K562 (cell line): ENCODE measurements at regions not wholly inside any gene's neighbourhood (a gene's known extent, or its start where the extent isn't known, plus 50 kb on each side); places are given as distances from the start of the nearest gene placed in this dataset.

Experiments
- ATAC-seq: fragments of 200-7000 bp; cut with Tn5 transposase; 3 replicates; pipeline ENCODE4 v1.9.1; 2020; ENCODE audit warnings: moderate library complexity
- BruUV-seq: library from RNA; stranded (reverse); fragments of 400-500 nt; replicated peaks from 2 replicates; lab custom pipeline; 2021; lab: Mats Ljungman, UMichigan
- CTCF ChIA-PET: fragments of 300-600 bp; formaldehyde crosslinking; extraction: SDS; loops from one replicate; lab custom pipeline; 2021; ENCODE audit warnings: low intra/inter-chr PET ratio; lab: Yijun Ruan, JAX
- POLR2A ChIA-PET: fragments of 300-600, 350-650 bp; sonication (Branson Sonifier 250); formaldehyde crosslinking; extraction: SDS; loops from one replicate; lab custom pipeline; 2021; ENCODE audit warnings: antibody characterized with exemption, inconsistent platforms; lab: Yijun Ruan, JAX
- DNase-seq, 4 experiments: peaks; one replicate each; pipeline versions ENCODE4 v3.0.0 to v3.0.0-alpha.2; 2011 to 2018; ENCODE audit warnings: low spot score in 3 of 4, mixed read lengths in 3 of 4; ENCODE audit errors: extremely low read depth in 1 of 4
- FAIRE-seq: peaks from 2 replicates; lab custom pipeline; 2011; peaks lifted over from hg19 to GRCh38; lab: Jason Lieb, UNC
- H2AFZ ChIP-seq: 2 replicates; pipeline ENCODE4 v1.6.0; 2011; ENCODE audit warnings: low read depth, low read length, control low read depth, inconsistent platforms
- H3K27ac ChIP-seq: fragments of 200-600 bp; 3 replicates; pipeline ENCODE4 v1.8.0; 2011; ENCODE audit warnings: low read depth, mild to moderate bottlenecking, control low read depth, inconsistent platforms, low read length, moderate library complexity, mixed read lengths; ENCODE audit errors: extremely low read depth
- H3K27me3 ChIP-seq, 2 experiments: fragments of 300-600 bp in 1 of 2; 2 replicates in 1 of 2; 3 replicates in 1 of 2; pipeline versions ENCODE4 v1.6.0 to v1.8.0; 2011; ENCODE audit warnings: inconsistent platforms in 2 of 2, low read length in 2 of 2, mild to moderate bottlenecking in 1 of 2, mixed read lengths in 1 of 2, moderate library complexity in 1 of 2; ENCODE audit not compliant: control insufficient read depth in 2 of 2, insufficient read depth in 2 of 2
- H3K36me3 ChIP-seq: fragments of 300-600 bp; 3 replicates; pipeline ENCODE4 v1.8.0; 2011; ENCODE audit warnings: mild to moderate bottlenecking, low read length, inconsistent platforms; ENCODE audit not compliant: control insufficient read depth, insufficient read depth
- H3K4me1 ChIP-seq, 2 experiments: fragments of 200-600 bp in 1 of 2; replicated peaks in 1 of 2; 2 replicates in 1 of 2; 3 replicates in 1 of 2; pipeline versions ENCODE4 v1.5.1 to v1.8.0; 2011; ENCODE audit warnings: inconsistent platforms in 2 of 2, low read length in 2 of 2, mild to moderate bottlenecking in 1 of 2, mixed read lengths in 1 of 2, moderate library complexity in 1 of 2; ENCODE audit not compliant: control insufficient read depth in 2 of 2, insufficient read depth in 2 of 2
- H3K4me2 ChIP-seq: 2 replicates; pipeline ENCODE4 v1.6.1; 2011; ENCODE audit warnings: low read length, control low read depth, inconsistent platforms, mixed read lengths; ENCODE audit not compliant: insufficient read depth
- H3K4me3 ChIP-seq: fragments of 200-600 bp; sonication (generic), shearing (Covaris generic); 2 replicates; pipeline ENCODE4 v1.5.1; 2016; ENCODE audit warnings: control low read depth, inconsistent platforms
- H3K79me2 ChIP-seq: fragments of 200-600 bp; 3 replicates; pipeline ENCODE4 v1.8.0; 2011; ENCODE audit warnings: low read length, inconsistent platforms; ENCODE audit not compliant: control insufficient read depth, insufficient read depth
- H3K9ac ChIP-seq, 2 experiments: 2 replicates each; pipeline versions ENCODE4 v1.6.0 to v1.6.1; 2011; ENCODE audit warnings: low read depth in 2 of 2, low read length in 2 of 2, control low read depth in 1 of 2, inconsistent platforms in 1 of 2, mild to moderate bottlenecking in 1 of 2, mixed read lengths in 1 of 2; ENCODE audit not compliant: insufficient read depth in 1 of 2
- H3K9me1 ChIP-seq: one replicate; pipeline ENCODE4 v1.6.0; 2011; ENCODE audit warnings: inconsistent platforms, mild to moderate bottlenecking, low read length, moderate library complexity; ENCODE audit not compliant: control insufficient read depth, insufficient read depth
- H3K9me3 ChIP-seq: replicated peaks from 2 replicates; pipeline ENCODE4 v1.5.1; 2011; ENCODE audit warnings: low read depth, low read length, inconsistent platforms; ENCODE audit not compliant: control insufficient read depth, insufficient read depth
- H4K20me1 ChIP-seq: replicated peaks from 2 replicates; pipeline ENCODE4 v1.6.1; 2011; ENCODE audit warnings: low read length, inconsistent platforms, mixed read lengths; ENCODE audit not compliant: control insufficient read depth, insufficient read depth
- HCFC1 ChIP-seq: IDR thresholded peaks from 2 replicates; pipeline ENCODE4 v1.6.1; 2012; ENCODE audit warnings: low read depth, low read length, improper control_type of control experiment
- MAFK ChIP-seq: IDR thresholded peaks from 2 replicates; pipeline ENCODE4 v1.6.1; 2011; ENCODE audit warnings: low read length, improper control_type of control experiment
- MYC ChIP-seq, 2 experiments: fragments of 250-450 bp in 1 of 2; sonication (Bioruptor Pico) in 1 of 2; IDR thresholded peaks; 2 replicates each; pipeline versions ENCODE4 v1.5.1 to v1.6.1; 2012 to 2021; ENCODE audit warnings: low read depth in 2 of 2, borderline replicate concordance in 1 of 2, improper control_type of control experiment in 1 of 2, low read length in 1 of 2, mild to moderate bottlenecking in 1 of 2, moderate library complexity in 1 of 2
- RUNX1 ChIP-seq: sonication (generic); IDR thresholded peaks from 2 replicates; pipeline ENCODE4 v1.6.1; 2016; ENCODE audit warnings: antibody characterized with exemption, low read depth
- TEAD1 ChIP-seq, 2 experiments: fragments of 450-650 bp in 1 of 2; sonication (generic) in 1 of 2; formaldehyde crosslinking; IDR thresholded peaks; 2 replicates each; pipeline versions ENCODE4 v1.4.0 to v1.8.0; 2020 to 2022; ENCODE audit warnings: mild to moderate bottlenecking in 2 of 2, missing genetic modification reagents in 1 of 2
- TEAD4 ChIP-seq, 2 experiments: sonication (generic) in 1 of 2; formaldehyde crosslinking in 1 of 2; IDR thresholded peaks; 2 replicates each; pipeline versions ENCODE4 v1.6.1 to v1.8.0; 2012 to 2022; ENCODE audit warnings: borderline replicate concordance in 1 of 2, inconsistent platforms in 1 of 2, low read length in 1 of 2, mild to moderate bottlenecking in 1 of 2, missing genetic modification reagents in 1 of 2
- ZNF316 ChIP-seq: fragments of 450-650 bp; IDR thresholded peaks from 2 replicates; pipeline ENCODE4 v1.6.1; 2016
- WGBS: fragments of 100-300 bp; shearing (Covaris generic); methylation state at CpG from one replicate; pipeline ENCODE4 v1.1.6; 2016; ENCODE audit warnings: low coverage, mixed read lengths; ENCODE audit not compliant: insufficient coverage; ENCODE audit errors: missing lambda C conversion rate; 5-methylcytosine and 5-hydroxymethylcytosine counted together
- in situ Hi-C: fragments of 300-500 bp; cut with MboI; formaldehyde crosslinking; loops from 4 replicates; pipeline ENCODE4 v1.15.0; 2018; ENCODE audit warnings: inconsistent platforms, mixed read lengths
- intact Hi-C: fragments of 100-400 bp; cut with micrococcal nuclease; formaldehyde crosslinking; loops from 2 replicates; pipeline ENCODE4 v1.14.2; 2022

DNA sequence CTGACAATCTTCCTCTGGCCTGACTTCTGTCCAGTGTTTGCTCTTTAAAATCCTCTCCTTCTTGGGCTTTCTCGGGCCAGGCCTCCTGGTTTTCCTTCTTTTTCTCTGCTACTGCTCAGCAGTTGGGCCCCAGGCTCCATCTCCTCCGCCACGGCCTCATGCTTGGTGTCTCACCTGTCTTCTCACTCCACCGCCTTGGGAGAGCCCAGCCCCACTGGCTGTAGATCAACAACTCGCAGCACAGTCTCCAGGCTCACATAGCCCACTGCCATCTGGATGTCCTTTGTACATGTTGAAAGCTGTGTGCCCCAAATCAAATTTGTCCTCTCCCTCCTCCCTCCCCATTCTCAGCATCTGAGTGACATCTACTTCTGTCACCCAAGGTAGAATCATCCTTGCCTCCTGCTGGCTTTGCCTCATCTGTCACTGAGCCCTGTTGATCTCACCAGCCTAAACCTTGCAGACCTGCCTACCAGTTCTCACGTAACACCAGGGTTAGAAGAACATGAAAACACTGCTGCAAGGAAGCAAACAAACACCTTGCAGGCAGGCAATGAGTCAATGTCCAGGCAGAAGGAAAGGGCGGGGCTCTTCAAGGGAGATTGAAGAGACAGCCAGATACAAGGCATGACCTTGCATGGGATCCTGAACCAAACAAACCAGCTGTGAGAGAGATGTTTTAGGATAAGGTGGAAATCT, 103.2 kb upstream of the SMURF2 start:
- DNase-seq (peak in 1 of 4 experiments; percentile 18), FAIRE-seq (peak; percentile 54), ATAC-seq (no peak)
- no peaks in the 10 kb centered on the region for H3K36me3 ChIP-seq
- H3K4me3 ChIP-seq = no peak overlapping the region
- H2AFZ ChIP-seq = no peak overlapping the region
- CTCF ChIA-PET = interaction anchor here (0.6 kb wide), 1 partner anchor 9 kb away, joined by 4 read pairs; no protein-coding TSS in a partner anchor
- no peak overlapping the region for H3K27ac ChIP-seq
- no peak for TF ChIP-seq MAFK
- TF ChIP-seq ZNF316 = 0 out of 2 replicates have a peak, but pooled peaks have one; percentile 1
- H3K9ac ChIP-seq = no peak overlapping the region
- no peaks in the 10 kb centered on the region for H3K9me3 ChIP-seq
- intact Hi-C loops = no loop called here
- H3K9me1 ChIP-seq = no peaks in the 10 kb centered on the region
- no peaks in the 10 kb centered on the region for H3K27me3 ChIP-seq
- no TSS peak for BruUV-seq
- POLR2A ChIA-PET = no interaction called here
- in situ Hi-C loops = no loop called here
- H4K20me1 ChIP-seq = no peaks in the 10 kb centered on the region
- H3K4me1 ChIP-seq = peaks cover 0 to 4% of the 10 kb centered on the region in 2 experiments; a peak in 1 of 5 replicates
- H3K4me2 ChIP-seq = no peak overlapping the region
- 85% methylated on average over 5 of the region's 7 CpGs for WGBS
- no peaks in the 10 kb centered on the region for H3K79me2 ChIP-seq

GRCh38 chr17:64750891-64751677, 89.0 kb upstream of the SMURF2 start:
- ChIA-PET POLR2A (interaction anchor here (0.6 kb wide), 1 partner anchor 298 kb away, joined by 3 read pairs; no protein-coding TSS in a partner anchor), CTCF (no interaction called here)
- in situ Hi-C loops (no loop called here), intact Hi-C loops (no loop called here)
- Histone ChIP-seq H4K20me1 (no peaks in the 10 kb centered on the region), H3K9ac (no peak overlapping the region), H3K4me1 (no peaks in the 10 kb centered on the region; a peak in 1 of 5 replicates), H3K27ac (no peak overlapping the region), H2AFZ (no peak overlapping the region), H3K4me2 (no peak overlapping the region), H3K79me2 (no peaks in the 10 kb centered on the region), H3K9me3 (no peaks in the 10 kb centered on the region), H3K27me3 (no peaks in the 10 kb centered on the region), H3K36me3 (peaks cover 4% of the 10 kb centered on the region; the same call in 2 of the 3 replicates), H3K4me3 (no peak overlapping the region), H3K9me1 (no peaks in the 10 kb centered on the region)
- FAIRE-seq (no peak), DNase-seq (no peak), ATAC-seq (no peak)
- no TSS peak for BruUV-seq
- WGBS = 77% methylated on average over 14 of the region's 14 CpGs
- TF ChIP-seq HCFC1 (no peak), TEAD4 (IDR thresholded peaks at IDR 0.05; ENCODE audit: low read length) (no peak), TEAD4 (CRISPR knock-in tag; IDR thresholded peaks at IDR 0.05; ENCODE audit: borderline replicate concordance) (no peak), TEAD1 (CRISPR knock-in tag; IDR thresholded peaks at IDR 0.05) (no peak), MYC (IDR thresholded peaks at IDR 0.05; ENCODE audit: low read depth, low read length) (no peak), MYC (CRISPR knock-in tag; IDR thresholded peaks at IDR 0.05; ENCODE audit: borderline replicate concordance, low read depth) (no peak), RUNX1 (no peak)
